CD4-positive, alpha-beta T cell treated with Interferon alpha-2 for 1 hour (primary cell): ENCODE measurements at regions not wholly inside any gene's neighbourhood (a gene's known extent, or its start where the extent isn't known, plus 50 kb on each side); places are given as distances from the start of the nearest gene placed in this dataset.

Source experiments
- DNase-seq, 2 donors: peaks; one replicate each; pipeline ENCODE4 v3.0.0-alpha.2; 2020 to 2022

GRCh38 chr9:14466429-14466818 lies 152.5 kb upstream of the NFIB start:
- DNase-seq = no peak

GRCh38 chr9:14462950-14463349 lies 149.0 kb upstream of the NFIB start:
- no peak for DNase-seq

- DNase-seq = no peak
Observed at GRCh38 chr9:14455243-14455642, 141.3 kb upstream of the NFIB start.

- DNase-seq = no peak
Observed at GRCh38 chr9:14453286-14453685, 139.3 kb upstream of the NFIB start.

- DNase-seq = no peak
Observed at GRCh38 chr9:14452539-14452938, 138.6 kb upstream of the NFIB start.

GRCh38 chr9:14451949-14452348 lies 138.0 kb upstream of the NFIB start:
- no peak for DNase-seq

- DNase-seq = no peak
Observed at GRCh38 chr9:14447103-14447502, 133.2 kb upstream of the NFIB start.

GRCh38 chr9:14445946-14446345 lies 132.0 kb upstream of the NFIB start:
- no peak for DNase-seq

GRCh38 chr9:14442956-14443355 lies 129.0 kb upstream of the NFIB start:
- no peak for DNase-seq

- DNase-seq = no peak
Observed at GRCh38 chr9:14441976-14442651, 128.2 kb upstream of the NFIB start.

- no peak for DNase-seq
Observed at GRCh38 chr9:14441115-14441514, 127.2 kb upstream of the NFIB start.

GRCh38 chr9:14440062-14440461 lies 126.1 kb upstream of the NFIB start:
- no peak for DNase-seq

GRCh38 chr9:14439555-14439954 lies 125.6 kb upstream of the NFIB start:
- DNase-seq = no peak

GRCh38 chr9:14438232-14439021 lies 124.5 kb upstream of the NFIB start:
- no peak for DNase-seq

GRCh38 chr9:14437354-14438231 lies 123.7 kb upstream of the NFIB start:
- DNase-seq = no peak

- DNase-seq = no peak
Observed at GRCh38 chr9:14435871-14436270, 121.9 kb upstream of the NFIB start.

- no peak for DNase-seq
Observed at GRCh38 chr9:14434971-14435718, 121.2 kb upstream of the NFIB start.

GRCh38 chr9:14434158-14434504 lies 120.2 kb upstream of the NFIB start:
- DNase-seq = no peak

GRCh38 chr9:14433351-14434157 lies 119.6 kb upstream of the NFIB start:
- no peak for DNase-seq

- no peak for DNase-seq
Observed at GRCh38 chr9:14432666-14433350, 118.9 kb upstream of the NFIB start.

- peak in 1 of 2 donors; percentile 15 for DNase-seq
Observed at GRCh38 chr9:14428781-14429230, 114.9 kb upstream of the NFIB start.
